ENCODE measurements at regions not wholly inside any gene's neighbourhood (a gene's known extent, or its start where the extent isn't known, plus 50 kb on each side); places are given as distances from the start of the nearest gene placed in this dataset.
A peak's percentile ranks its signal among the peaks of the same experiment; 100 is the strongest.

GRCh38 chr5:135235551-135236227, 163.3 kb downstream of the MACROH2A1 start:
- Histone ChIP-seq H3K27me3 (no peaks in the 10 kb centered on the region), H3K4me3 (no peak overlapping the region), H3K36me3 (no peaks in the 10 kb centered on the region), H3K4me1 (no peaks in the 10 kb centered on the region), H3K27ac (no peak overlapping the region), H3K9me3 (no peaks in the 10 kb centered on the region)
- no peak for FAIRE-seq
- intact Hi-C loops (cut with DNase I), result no loop called here
- 55 to 58% methylated on average over 9 of the region's 9 CpGs for WGBS, 2 donors
- DNase-seq, result no peak
- no peak for TF ChIP-seq CTCF (IDR thresholded peaks at IDR 0.05)
- no peak for ATAC-seq

GRCh38 chr5:135234666-135235401, 164.2 kb downstream of the MACROH2A1 start:
- no peak overlapping the region for H3K4me3 ChIP-seq
- no peak for TF ChIP-seq CTCF (IDR thresholded peaks at IDR 0.05)
- WGBS, 2 donors, result 57 to 68% methylated on average over 9 of the region's 9 CpGs
- H3K27ac ChIP-seq, result no peak overlapping the region
- ATAC-seq (no peak), FAIRE-seq (no peak), DNase-seq (no peak)
- H3K4me1 ChIP-seq, result no peaks in the 10 kb centered on the region
- intact Hi-C loops (cut with DNase I), result no loop called here
- H3K9me3 ChIP-seq, result no peaks in the 10 kb centered on the region
- no peaks in the 10 kb centered on the region for H3K36me3 ChIP-seq
- H3K27me3 ChIP-seq, result no peaks in the 10 kb centered on the region

GRCh38 chr5:135234242-135234641, 164.8 kb downstream of the MACROH2A1 start:
- no peaks in the 10 kb centered on the region for H3K27me3 ChIP-seq
- intact Hi-C loops (cut with DNase I), result no loop called here
- H3K9me3 ChIP-seq, result no peaks in the 10 kb centered on the region
- H3K4me3 ChIP-seq, result no peak overlapping the region
- ATAC-seq (no peak), DNase-seq (no peak), FAIRE-seq (no peak)
- no peaks in the 10 kb centered on the region for H3K36me3 ChIP-seq
- TF ChIP-seq CTCF (IDR thresholded peaks at IDR 0.05), result no peak
- H3K4me1 ChIP-seq, result no peaks in the 10 kb centered on the region
- WGBS, 2 donors, result 80 to 83% methylated on average over 12 of the region's 12 CpGs
- H3K27ac ChIP-seq, result no peak overlapping the region

- H3K4me3 ChIP-seq, result no peak overlapping the region
- no peaks in the 10 kb centered on the region for H3K36me3 ChIP-seq
- DNase-seq (no peak), ATAC-seq (no peak), FAIRE-seq (no peak)
- no peaks in the 10 kb centered on the region for H3K27me3 ChIP-seq
- TF ChIP-seq CTCF (IDR thresholded peaks at IDR 0.05), result no peak
- H3K4me1 ChIP-seq, result no peaks in the 10 kb centered on the region
- H3K9me3 ChIP-seq, result no peaks in the 10 kb centered on the region
- WGBS, 2 donors, result 70 to 88% methylated on average over 6 of the region's 6 CpGs
- intact Hi-C loops (cut with DNase I), result no loop called here
- H3K27ac ChIP-seq, result no peak overlapping the region
Observed at GRCh38 chr5:135233477-135233876, 165.6 kb downstream of the MACROH2A1 start.

GRCh38 chr5:135232958-135233357, 166.1 kb downstream of the MACROH2A1 start:
- Histone ChIP-seq H3K4me3 (no peak overlapping the region), H3K4me1 (no peaks in the 10 kb centered on the region), H3K9me3 (no peaks in the 10 kb centered on the region), H3K36me3 (no peaks in the 10 kb centered on the region), H3K27ac (no peak overlapping the region), H3K27me3 (no peaks in the 10 kb centered on the region)
- intact Hi-C loops (cut with DNase I), result no loop called here
- TF ChIP-seq CTCF (IDR thresholded peaks at IDR 0.05), result no peak
- ATAC-seq (peak in 1 of 4 donors; percentile 24), DNase-seq (no peak), FAIRE-seq (no peak)
- WGBS, 2 donors, result 55 to 62% methylated on average over 7 to 8 of the region's 8 CpGs

All from pancreas (tissue), 10 donors.